GM19395 (cell line): ENCODE measurements at regions not wholly inside any gene's neighbourhood (a gene's known extent, or its start where the extent isn't known, plus 50 kb on each side); places are given as distances from the start of the nearest gene placed in this dataset.

Experiments used
- ATAC-seq: cut with Tn5 transposase; IDR thresholded peaks from one replicate; pipeline ENCODE4 v1.9.1; 2021; ENCODE audit warnings: mild to moderate bottlenecking, moderate library complexity; ENCODE audit not compliant: unreplicated experiment

DNA sequence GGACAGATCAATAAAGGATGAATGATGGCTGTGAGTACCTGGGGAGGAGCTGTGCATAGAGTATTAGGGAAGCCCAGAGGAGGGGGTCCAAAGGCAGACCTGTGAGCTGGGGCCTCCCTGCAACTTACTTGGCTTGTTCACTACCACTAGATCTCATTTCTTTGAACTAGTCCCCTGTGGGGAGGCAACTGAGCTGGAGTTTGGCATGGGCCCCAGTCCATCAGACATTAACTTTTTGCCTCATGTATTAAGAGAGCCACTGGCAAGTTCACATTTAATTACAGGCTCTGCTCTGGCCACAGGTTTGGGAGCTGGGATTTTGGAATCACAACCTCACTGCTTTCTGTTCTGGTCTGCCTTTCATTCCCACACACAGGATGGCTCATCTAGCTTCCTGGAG, 254.1 kb downstream of the PRL start:
- no peak for ATAC-seq

DNA sequence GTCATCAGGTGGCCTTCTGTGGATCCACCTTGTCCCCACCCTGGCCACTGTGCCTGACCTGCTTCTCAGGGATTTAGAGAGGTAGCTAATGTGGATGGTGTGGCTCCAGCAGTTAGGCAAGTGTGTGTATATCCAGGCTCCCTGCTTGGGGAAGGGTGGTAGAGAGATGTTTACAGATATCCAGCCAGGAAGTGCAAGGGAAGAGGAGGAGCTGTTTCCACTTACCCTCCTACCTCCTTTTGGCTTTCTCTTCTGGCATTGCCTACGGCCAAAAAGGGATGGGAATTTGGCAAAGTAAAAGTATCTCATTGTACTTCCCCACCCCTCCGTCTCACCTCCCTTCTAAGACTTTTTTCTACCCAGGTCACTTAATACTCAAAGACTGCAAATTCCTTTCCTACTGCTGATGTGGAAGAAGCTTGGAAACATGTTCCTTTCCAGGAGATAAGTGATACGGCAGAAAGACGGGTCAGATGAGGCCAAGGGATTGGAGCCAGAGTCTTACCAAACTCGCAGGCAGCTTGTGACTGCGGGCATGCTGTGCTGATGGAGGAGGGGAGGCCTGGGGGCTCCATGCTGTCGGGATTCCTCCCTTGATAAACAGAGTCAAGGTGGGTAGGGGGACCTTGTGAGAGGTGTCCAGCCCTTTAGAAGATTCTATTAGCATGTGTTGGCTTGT, 253.4 kb downstream of the PRL start:
- ATAC-seq, result no peak

DNA sequence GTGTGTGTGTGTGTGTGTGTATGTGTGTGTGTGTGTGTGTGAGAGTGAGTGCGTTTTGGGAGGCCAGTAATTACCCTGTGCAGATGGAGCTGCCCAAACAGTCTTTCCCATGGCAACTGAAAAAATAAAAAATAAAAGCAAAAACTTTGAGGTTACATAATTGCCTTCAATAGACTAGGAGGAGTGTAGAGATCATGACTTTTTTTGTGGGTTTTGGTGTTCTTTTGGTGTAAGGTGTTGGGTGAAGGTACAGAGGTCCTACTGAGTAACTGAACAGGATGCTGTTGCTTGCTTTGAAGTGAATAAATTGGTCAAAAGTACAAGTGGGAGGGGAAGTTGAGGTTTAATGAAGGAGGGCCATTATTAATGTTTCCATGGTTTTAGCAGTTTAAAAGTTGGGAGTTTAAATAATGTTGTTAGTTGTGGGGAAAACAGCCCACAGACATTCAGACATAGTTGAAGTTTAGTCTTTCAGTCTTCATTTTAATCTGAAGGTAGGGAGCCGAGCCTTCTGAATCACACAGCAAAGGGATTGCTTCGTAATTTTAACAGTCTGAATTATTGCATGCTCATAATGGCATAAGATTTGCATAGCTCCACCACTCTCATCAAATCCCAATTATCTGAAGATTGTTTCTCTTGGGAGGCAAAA, 251.4 kb downstream of the PRL start:
- no peak for ATAC-seq

DNA sequence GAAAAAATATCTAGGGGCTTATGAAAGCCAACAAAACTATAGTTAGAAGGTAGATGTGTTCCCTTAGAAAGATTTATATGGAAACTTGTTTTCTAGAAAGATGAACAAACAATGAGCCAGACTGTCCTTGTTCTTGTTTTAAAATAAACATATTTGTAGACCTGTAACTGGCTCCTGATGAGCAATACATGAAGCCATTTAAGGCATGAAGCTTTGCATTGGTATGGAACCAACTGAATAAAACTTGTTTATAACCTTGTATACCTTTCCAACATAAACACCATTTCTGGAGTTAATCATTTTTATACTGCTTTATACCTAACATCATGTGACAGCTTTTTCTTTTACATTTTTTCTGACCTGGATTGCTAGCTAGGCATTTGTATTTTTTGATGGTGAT, 247.8 kb downstream of the PRL start:
- ATAC-seq, result no peak

DNA sequence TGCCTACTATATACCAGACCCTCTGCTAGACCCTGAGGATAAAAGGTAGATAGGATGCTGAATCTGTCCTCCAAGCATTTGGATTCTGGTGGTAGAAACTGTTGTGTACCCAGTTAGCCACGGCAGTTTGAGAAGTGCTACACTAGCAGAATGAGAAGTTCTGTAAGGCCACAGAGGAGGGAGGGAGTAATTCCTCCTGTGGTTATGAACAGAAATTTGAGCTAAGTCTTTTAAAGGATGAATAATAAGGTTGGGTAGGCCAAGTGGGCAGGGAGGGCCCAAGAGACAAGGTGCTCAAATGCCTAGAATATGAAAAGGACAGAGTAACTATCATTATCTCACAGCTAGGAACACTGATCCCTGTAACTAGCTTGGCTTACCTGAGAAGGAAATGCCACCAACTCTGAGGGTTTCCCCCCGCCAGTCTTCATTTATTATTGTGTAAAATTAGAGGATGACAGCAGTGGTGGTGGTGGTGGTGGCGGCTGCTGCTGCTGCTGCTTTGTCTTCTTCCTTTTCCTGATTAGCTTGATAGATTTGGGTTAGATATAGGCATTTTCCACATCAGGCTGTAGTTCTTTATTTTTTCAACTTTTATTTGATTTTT, 243.3 kb downstream of the PRL start:
- no peak for ATAC-seq

DNA sequence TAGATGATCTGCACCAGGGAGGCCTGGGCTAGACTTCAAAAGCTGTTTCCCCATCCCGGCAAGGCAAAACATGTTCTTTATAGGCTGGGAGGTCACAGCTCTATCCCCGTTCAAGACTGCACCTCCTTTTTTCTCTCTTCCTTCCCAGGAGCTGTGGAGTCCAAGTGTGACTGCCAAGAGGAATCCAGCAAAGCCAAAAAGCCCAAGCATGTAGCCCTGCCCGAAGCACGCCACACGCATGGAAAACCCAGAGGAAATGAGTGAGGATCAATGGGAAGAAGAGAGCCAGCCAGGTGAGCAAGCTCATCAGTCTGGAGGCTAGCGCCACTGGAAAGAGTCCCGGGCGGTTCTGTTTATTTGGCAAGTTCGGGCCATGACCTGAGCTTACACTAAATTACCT, 240.4 kb downstream of the PRL start:
- no peak for ATAC-seq

DNA sequence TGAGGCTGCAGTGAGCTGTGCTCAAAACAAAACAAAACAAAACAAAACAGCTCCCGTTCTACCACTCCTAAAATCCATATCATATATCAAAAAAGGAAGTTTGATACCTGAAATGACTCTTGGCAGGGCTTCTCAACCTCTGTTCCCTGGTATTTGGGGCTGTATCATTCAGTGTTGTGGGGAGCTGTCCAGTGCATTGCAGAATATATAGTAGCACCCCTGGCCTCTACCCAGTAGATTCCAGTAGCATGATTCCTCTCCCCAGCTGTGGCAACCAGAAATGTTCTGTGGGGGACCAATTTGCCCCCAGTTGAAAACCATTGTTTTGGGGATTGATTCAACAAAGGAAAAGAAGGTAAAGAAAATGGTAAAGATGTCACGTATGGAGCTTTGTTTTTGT, 238.9 kb downstream of the PRL start:
- ATAC-seq, result no peak

DNA sequence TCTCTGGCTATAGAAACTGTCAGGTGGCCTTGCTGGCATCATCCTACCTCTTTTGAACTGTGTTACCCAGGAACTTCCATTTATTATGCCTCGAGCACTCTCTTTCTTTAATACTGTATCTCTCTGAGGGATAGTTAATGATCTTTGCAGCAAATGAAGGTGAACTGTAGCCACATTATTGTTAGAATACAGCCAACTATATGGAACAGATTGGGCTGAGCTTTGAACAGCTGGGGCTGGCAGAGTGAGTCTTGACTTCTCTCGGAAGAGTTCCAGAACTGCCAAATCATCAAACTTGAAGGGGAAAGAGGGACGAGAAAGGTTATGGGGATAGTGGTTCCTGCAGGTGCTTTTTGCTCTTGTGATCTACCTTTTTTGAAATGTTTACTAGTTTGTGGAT, 237.7 kb downstream of the PRL start:
- no peak for ATAC-seq

DNA sequence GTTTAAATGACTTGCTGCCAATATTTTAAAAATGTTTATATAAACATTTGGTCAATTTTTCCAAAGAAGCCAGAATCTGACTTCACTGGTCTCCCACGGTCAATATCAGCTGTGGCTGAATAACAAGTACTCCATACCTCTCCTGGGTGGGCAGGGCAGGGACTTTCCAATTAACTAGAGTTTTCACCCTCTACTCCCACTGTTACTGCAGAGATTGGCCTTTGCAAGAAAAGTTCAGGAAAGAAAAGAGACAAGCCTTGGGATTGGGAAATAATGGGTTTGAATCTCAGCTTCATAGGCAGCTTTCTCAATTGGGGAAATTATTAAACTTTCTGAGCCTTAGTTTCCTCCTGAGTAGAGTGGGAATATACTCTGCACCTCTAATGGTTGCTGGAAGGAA, 236.9 kb downstream of the PRL start:
- ATAC-seq, result no peak

DNA sequence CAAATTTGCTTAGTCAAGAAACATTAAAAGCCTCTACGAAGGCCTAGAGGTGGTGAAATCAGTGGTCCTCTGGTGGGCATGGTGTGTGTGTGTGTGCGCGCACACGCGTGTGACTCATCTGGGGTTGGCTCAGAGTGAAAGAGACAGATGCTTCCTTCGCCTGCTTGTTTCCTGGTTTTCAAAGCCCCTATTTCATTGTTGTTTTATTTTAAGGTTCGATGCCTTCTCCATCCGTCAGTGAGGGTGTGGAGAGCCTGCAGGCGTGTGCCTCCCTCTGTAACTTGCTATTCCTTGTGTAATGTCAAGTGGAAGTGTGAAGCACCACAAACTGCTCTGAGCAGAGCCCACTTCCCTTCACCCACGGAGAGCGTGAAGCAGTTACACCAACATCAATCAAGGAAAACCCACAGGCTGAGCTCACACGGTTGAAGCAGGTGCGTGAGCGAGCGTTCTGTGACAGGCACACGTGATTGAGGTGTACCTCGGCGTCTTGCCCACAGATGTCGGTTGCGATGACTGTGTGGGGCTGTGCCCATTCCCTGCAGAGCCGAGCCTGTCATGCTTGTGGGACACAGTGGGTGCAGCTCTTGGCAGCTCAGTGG, 233.9 kb downstream of the PRL start:
- peak; percentile 77 for ATAC-seq

DNA sequence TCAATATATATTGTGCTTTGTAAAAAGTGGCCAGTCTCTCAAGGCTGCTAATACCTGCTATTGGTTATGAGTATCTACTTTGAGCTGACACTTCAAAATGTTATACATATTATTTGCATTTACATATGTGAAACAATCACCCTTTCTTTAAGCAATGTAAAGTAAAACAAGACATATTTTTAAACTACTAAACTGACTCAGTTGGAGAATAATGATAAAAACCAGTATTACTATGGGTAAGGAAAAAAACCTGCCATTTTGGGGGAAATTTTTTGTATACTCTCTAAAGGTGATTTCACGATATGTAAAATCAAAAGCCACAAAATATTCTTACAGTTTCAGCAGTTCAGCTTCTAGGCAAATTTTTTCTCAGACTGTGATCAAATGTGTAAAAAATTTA, 232.3 kb downstream of the PRL start:
- ATAC-seq, result no peak

DNA sequence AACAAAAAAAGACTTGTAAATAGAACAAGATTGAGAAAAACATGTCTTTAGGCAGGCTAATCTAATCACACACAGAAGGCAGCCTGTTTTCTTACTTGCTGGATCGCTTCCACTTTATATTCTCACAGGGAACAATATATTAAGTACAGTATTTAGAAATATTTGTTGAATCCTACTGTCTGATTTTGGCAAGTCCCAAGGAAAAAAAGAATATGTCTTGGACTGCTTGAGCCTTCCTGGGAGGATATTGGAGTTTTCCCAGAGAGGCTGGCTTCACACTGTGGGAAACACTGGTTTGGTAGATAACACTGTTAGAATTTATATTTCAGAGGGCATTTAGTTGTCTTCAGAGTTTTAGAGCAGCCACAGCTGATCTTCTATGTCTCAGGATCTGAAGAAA, 229.7 kb downstream of the PRL start:
- no peak for ATAC-seq

DNA sequence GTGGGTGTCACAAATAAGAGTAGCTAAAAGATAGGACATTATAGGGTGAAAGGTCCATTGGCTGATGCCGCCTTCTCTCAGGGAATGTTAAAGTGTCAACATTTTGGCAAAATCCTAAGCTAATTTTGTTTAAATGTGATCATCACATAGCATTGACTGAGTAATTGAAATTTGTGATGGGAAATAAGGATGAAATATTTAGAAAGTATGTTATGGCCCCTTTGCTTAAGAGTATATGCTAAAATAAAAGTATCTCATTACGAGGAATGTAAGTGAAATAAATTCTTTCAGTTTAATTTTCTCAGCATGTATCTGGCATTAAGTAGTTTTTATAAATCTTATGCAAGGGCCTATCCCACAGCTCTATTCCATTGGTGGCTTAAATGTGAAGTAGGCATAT, 229.2 kb downstream of the PRL start:
- ATAC-seq, result no peak

DNA sequence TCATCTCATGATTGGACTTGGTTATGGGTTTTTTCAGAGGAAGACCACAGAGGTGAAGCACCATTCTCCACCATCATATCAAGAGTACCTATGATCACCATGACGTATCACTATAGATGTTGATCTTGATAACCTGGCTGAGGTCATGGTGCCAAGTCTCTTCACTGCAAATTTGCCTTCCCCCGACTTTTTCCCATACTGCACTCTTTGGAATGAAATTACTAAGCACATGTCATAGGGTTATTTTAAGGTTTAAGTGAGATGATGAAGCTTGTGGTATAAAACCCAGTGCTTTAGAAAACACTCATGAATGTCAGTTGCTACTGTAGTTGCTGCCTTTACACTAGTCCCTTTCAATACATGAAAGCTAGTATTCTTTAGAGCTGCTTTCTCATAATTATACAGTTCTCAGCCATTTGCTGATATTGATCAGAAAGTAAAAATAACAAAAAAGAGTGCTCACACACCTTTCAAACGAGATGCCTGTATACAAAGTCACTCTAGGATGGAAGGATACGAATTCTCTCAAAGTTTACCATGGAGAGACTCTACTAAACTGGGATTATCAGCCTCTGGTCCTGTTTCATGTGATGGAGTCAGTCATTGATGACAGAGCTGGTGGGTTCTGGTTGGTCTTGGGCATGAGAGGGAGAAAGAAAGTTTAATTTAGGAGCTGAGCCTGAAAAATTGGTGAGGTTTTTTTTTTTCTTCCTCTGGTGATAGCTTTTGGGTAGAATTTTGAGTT, 228.1 kb downstream of the PRL start:
- ATAC-seq, result peak; percentile 59

DNA sequence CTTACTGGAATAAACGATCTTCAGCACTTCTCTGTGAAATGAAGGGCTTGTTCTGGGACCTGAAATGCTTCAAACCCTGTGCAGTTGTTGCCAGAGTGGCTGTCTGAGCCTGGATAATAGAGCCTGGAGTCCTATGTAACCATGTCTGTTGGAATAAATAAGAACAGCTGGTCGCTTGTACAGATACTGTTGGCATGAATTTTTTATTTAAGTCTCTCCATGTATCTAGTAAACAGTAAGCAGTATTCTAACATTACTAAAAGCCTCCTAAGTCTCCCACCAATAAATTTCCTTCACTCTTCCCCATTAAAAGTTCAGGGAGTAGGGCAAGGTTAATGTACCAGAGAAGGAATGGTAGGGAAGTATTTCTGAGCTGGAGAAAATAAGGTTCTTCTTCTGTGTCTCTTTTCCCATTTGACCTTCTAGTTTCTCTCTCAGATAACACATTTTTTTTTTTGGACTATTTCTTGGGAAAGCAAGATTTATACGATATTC, 227.5 kb downstream of the PRL start:
- no peak for ATAC-seq

DNA sequence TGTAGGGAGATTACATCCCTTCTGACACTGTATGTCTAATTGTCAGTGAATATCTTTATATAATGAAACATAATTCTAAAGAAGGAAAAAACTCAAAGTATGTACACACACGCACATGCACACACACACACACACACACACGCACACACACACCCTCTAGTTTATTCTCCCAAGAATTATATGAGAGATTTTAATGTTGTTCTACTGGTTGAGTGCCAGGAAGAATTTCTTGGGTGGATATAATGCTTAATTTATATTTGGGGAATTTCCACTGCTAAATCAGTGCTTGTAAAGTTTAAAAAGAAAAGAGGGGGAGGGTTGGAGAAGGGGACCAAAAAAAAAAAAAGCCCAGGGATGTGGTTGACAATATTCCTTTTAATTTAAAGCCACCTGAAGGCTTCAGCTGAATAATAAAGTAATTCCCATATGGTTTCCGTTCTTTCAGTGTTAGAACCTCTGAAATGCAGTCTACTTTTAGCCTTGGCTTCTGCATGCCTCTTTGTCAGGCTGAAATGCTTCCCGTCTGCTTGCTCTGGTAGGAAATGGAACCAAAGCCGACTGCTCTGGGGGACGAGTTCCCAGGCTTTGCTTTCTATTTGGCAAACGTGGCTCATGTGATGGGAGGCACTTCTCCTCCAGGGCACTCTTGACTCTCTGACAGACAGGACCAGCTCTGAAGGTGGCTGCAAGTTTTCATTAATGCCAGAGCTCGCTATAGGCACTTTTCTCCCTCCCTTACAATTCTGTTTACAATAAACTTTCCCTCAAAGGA, 225.4 kb downstream of the PRL start:
- no peak for ATAC-seq

DNA sequence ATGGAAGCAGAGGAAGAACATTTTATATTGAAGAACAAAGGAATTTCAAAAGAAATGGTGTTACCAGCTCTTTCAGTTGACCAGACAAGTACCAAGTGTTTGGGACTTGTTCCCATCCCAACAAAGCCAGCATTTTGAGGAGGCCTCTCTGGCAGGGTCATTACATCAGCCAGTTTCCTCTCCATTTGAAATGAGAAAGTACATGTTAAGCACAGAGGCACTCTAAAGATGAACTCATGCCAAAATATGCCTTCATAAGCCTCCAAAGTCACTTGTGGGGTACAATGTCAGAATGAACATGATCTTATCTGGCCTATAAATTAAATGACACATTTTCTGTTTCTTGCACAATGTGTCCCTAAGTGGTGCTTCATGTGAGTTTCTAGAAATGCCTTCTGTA, 223.9 kb downstream of the PRL start:
- no peak for ATAC-seq

DNA sequence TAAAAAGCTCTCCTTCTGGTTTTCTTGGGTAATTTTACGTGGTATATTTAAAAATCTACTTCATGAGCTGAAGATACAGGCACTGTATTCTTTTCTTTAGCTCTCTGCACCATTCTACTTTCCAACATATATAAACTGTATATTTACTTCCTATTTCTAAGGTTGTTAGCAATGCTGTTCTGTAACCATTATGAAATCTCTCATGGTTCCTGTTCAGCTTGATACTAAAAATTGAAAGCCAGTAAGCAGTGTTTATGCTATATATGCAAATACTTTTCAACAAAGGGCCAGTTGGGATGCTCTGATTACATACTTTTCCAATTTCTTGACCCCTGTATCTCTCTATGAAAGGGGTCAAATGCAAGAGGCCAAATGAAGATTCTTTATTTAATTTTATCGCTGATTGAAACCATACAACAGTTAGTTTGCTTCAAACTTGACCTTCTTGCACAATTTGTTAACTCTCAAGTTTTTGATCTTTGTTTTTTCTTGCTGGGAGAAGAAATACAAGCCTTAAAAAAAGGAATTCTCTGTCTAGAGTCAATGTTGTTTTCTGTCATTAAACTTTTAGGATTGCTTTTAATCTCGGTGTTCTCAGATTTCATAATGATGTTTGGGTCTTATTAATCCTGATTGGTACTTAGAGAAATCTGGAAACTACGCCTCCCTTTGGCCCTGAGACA, 223.2 kb downstream of the PRL start:
- ATAC-seq, result no peak

DNA sequence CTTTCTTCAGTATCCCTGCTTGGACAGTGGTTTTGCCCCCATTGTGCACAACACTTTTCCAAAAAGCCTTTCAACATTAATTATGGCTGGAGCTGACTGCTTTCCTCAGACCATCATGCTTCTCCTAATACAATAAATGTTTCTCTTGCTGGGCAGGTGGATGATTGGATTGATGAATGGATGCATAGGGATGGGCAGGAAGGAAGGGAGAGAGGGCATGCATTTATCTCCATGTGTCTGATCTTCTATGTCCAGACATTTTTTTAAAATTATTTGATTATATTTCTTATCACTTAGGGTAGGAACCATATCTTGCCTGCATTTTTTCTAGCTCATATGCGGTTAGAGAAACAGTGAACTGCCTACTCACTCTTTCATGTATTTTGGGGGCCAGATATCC, 218.5 kb downstream of the PRL start:
- ATAC-seq, result no peak
